PC-9 (cell line): ENCODE measurements at regions not wholly inside any gene's neighbourhood (a gene's known extent, or its start where the extent isn't known, plus 50 kb on each side); places are given as distances from the start of the nearest gene placed in this dataset.

Experiments
- EZH2 ChIP-seq: fragments of 200-600 bp; sonication (generic); IDR thresholded peaks from 2 replicates; pipeline ENCODE4 v1.8.0; 2017; ENCODE audit warnings: antibody characterized with exemption, low read depth
- TF ChIP-seq, protein P1 (sequence below): fragments of 200-600 bp; sonication (generic); conservative IDR thresholded peaks from 2 replicates; pipeline ENCODE4 v1.6.1; 2017; ENCODE audit warnings: mixed run types, antibody characterized with exemption, mild to moderate bottlenecking, moderate library complexity

DNA sequence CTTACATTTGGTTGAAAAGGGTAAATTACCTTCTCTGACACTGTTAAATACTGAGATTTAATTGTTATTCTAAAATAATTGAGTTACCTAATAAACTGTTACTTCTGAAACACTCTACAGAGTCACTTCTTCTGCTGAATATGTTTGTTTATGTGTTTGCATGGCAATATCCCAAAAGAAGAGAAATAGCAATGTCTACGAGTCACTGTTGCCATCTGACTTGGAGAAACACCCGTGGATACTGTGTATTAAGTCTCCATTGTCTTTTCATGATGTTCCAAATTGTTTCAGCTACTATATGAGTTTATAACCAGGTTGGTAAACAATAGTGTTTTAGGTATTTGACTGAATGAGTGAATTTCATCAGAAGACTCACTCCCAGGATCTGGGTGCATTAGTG lies 754.2 kb upstream of the ID2 start:
- TF ChIP-seq, protein P1, sequence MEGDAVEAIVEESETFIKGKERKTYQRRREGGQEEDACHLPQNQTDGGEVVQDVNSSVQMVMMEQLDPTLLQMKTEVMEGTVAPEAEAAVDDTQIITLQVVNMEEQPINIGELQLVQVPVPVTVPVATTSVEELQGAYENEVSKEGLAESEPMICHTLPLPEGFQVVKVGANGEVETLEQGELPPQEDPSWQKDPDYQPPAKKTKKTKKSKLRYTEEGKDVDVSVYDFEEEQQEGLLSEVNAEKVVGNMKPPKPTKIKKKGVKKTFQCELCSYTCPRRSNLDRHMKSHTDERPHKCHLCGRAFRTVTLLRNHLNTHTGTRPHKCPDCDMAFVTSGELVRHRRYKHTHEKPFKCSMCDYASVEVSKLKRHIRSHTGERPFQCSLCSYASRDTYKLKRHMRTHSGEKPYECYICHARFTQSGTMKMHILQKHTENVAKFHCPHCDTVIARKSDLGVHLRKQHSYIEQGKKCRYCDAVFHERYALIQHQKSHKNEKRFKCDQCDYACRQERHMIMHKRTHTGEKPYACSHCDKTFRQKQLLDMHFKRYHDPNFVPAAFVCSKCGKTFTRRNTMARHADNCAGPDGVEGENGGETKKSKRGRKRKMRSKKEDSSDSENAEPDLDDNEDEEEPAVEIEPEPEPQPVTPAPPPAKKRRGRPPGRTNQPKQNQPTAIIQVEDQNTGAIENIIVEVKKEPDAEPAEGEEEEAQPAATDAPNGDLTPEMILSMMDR = no peak
- no peak for TF ChIP-seq EZH2
